Activated CD8-positive, alpha-beta memory T cell treated with anti-CD3 and anti-CD28 coated beads for 24 hours (primary cell): ENCODE measurements at regions not wholly inside any gene's neighbourhood (a gene's known extent, or its start where the extent isn't known, plus 50 kb on each side); places are given as distances from the start of the nearest gene placed in this dataset.
"Not testable (repeated sequence)": the region's sequence is repeated elsewhere in the genome, so short reads cannot be mapped to it uniquely, and the experiment has no call there.

Experiments
- DNase-seq: peaks from one replicate; pipeline ENCODE4 v3.0.0-alpha.2; 2020

DNA sequence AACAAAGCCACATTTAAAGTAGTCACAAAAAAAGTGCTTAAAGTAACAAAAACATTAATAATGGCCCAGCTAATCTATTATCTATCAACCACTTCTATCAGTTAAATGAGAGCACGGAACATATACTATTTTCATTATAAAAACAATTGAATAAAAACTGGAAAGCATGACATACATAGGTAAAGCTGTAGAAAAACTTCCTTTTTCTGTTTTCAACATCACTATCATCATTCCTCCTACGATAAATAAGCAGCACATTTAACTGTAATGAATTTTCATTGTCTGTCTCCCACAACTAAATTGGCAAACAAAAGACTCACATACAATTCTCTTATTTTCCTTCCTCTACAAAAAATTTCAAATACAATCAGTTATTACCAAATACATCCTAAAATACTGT is 96.4 kb upstream of the DPH5 start:
- no peak for DNase-seq

DNA sequence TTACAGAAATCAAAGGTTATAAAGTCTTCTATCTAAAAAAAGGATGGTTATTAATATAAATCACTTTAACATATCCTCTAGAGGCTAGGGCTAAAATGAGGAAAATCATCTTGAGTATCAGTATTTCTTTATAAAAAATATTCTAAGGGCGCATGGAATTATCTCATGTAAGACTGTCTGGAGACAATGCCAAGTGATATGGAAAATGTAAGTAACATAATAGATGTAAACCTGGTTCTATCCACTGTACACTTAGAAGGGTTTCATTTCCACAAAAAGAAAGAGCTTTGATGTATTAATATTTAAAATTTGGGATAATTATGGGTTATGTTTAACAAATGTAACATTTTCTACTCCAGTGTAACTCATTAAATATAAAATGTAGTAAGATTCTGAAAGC is 95.9 kb upstream of the DPH5 start:
- DNase-seq, result no peak

DNA sequence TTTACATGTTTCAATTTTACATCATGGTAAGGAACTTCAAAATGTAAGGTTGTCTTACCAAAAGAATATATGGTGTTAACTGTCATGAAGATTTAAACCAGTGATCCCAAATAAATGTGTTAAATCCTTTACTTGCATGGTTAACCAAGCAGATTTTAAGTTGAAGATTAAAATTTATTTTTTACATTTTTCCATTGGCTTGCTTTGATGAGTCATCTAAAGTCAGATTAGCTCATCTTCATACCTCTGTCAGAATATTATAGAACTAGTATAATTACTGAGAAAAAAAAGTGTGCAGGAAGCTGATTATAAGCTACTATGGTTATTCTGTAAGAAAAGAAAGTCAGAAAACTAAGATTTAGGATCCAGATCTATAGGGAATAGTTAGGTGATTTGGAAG is 95.3 kb upstream of the DPH5 start:
- DNase-seq, result no peak

DNA sequence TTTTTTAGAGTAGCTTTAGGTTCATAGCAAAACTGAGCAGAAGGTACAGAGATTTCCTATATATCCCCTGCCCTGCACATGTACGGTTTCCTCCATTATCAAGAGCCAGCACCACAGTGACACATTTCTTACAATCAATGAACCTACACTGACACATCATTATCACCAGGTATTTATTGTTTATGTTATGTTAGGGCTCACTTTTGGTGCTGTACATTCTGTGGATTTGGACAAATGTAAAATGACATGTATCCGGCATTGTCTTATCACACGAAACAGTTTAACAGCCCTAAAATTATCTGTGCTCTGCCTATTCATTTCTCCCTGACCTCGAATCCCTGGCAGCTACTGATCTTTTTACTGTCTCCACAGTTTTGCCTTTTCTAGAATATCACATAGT is 93.7 kb upstream of the DPH5 start:
- no peak for DNase-seq

DNA sequence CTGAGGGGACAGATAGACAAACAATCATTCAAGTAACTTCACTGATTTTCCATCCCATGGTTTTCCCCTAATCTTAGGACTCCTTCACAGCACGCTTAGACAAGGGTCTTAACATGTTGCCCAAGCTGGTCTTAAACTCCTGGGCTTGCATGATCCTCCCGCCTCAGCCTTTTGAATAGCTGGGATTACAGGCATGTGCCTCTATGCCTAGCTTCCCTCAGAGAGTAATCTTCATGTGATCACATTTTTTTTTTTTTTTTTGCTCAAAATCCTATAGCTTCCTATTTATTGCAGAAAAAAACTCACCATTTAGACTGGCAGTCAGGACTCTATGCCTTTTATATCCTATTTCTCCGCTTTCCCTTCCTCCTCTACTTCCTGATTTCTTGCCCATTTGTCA is 90.4 kb upstream of the DPH5 start:
- DNase-seq, result no peak

DNA sequence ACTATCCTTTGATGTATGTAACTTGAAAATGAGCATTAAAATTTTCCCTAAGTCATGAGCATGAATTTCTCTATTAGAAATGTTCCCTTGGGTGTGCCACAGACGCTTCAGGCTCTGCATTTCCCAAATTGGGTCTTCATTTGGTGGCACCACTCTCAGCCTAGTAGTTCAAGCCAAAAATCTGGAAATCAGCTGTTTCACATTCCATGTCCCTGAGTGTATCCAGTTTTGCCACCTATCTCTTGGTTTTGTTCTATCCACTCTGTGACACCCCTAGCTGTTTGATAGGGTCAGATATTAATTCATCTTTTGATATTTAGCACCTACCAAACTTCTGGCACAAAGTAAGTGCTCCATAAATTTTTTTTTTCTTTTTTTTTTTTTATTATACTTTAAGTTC is 89.5 kb upstream of the DPH5 start:
- DNase-seq, result no peak

DNA sequence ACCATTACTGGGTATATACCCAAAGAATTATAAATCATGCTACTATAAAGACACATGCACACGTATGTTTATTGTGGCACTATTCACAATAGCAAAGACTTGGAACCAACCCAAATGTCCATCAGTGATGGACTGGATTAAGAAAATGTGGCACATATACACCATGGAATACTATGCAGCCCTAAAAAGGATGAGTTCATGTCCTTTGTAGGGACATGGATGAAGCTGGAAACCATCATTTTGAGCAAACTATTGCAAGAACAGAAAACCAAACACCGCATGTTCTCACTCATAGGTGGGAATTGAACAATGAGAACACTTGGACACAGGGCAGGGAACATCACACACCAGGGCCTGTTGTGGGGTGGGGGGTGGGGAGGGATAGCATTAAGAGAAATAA is 88.5 kb upstream of the DPH5 start:
- not testable (repeated sequence) for DNase-seq

DNA sequence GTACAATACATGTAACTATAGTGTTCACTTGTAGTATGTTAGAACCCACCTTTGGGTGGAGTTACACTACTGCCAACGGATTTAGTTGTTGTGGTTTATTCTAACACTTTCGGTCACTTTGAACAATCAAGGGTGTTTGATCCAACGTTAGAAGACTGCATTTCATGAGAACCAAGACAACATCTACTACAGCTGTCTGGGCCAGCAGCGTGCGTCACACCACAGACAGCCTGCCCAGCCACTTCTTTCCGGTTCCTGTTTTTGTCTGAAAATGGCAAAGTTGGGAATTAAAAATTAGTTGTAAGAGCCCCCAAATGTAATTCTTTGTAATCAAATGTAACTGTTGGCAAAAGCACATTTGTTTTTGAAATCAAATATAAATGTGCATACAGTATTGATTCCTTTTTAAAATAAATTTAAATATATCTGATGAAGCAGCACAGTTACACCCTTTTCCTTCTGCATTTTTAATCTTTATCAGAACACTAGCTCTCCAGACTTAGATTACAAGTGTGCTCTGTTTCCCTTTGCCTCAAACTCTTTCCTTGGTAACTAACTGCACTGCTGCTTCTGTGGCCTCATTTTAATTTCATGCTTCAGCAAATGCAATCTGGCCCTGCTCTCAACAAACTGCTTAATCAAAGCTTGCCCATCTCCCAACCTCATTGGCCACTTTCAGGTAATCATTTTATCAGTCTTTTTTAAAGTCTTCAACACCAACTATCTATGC is 86.6 kb upstream of the DPH5 start:
- no peak for DNase-seq

DNA sequence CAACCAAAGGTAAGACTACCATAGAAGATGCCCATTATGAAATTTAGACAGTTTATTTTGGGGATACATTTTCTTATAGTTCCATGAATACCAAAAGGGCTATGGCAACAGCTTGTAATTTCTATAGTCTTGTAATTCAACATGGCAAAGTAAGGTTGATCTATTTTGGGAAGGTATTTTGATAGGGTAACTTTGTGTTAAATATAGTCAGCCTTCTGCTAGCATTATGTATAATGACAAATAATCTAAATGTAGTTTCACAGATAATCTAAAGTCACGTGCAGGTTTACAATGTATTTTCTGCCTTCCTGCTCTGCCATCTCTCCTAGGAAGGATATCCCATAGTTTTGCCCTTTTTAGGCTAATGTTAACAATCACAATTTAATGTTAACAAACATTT is 85.9 kb upstream of the DPH5 start:
- no peak for DNase-seq

DNA sequence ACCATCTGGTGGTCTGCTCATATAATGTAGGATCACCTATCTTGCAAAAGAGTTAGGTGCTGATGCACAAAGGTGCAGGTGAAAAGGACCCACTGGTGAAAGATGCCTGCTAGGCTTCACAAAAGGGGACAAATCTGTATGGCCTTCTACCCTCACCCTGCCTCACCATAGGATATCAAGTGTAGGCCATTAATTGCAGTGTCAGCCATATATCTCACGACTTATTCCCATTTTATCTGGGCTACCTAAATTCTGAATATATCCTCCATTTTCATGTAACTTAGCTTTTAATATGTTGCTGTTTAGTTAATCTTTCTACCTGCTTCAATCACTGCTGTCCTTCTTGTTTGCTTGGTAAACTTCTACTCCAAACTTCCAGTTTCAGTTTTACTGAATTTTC is 84.2 kb upstream of the DPH5 start:
- no peak for DNase-seq

DNA sequence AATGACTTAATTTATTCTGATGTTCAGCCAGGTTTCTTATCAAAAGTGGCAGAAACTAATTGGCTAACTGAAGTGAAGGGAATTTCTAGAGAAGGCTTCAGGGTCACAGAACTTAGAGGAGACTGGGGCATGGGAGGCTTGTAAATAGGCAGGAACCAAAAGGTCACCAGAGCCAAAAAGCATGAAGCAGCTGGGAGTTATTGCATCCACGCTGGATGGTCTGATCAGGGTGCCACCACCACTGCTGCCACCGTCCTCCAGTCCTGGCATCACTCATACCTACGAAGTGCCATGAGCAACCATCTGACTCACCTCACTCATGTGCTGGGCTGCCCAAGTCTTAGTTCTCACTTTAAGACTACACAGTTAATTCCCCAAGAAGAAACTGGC is 82.5 kb upstream of the DPH5 start:
- DNase-seq, result no peak

DNA sequence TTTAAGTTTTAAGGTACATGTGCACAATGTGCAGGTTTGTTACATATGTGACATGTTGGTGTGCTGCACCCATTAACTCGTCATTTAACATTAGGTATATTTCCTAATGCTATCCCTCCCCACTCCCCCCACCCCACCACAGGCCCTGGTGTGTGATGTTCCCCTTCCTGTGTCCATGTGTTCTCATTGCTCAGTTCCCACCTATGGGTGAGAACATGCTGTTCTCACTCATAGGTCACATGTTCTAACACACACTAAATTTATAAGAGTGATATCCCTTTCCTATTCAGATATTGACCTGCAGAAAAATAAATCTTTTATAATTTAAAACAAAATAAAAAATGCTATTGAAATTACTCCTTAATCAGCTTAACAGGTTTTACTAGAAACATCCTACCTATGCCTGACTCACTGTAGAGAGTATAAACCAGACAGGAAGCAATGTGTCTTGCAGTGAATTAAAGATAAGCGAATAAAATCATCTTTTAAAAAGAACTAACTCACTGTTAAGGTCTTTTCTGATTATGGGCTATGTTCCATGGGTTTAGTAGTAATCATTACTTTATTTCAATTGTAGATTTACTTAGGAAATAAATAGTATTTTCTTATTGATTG is 82.0 kb upstream of the DPH5 start:
- DNase-seq, result no peak

DNA sequence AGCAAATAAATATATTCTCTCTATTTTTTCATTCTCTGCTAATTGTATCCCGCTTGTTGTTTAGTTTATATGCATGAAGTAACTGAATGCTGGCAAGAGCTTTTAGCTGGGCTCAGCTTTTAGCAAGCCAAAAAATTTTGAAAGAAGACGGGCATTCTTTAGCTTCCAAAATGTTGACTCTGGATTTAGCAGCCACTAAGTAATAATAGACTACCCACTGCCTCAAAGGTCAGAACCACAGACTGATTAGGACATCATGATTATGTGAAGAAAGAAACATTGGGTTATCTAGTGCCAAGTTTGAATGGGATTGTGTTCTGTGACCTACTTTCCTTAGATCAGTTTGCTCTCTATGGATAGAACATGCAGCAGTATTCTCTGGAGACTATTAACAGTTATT is 80.3 kb upstream of the DPH5 start:
- no peak for DNase-seq

DNA sequence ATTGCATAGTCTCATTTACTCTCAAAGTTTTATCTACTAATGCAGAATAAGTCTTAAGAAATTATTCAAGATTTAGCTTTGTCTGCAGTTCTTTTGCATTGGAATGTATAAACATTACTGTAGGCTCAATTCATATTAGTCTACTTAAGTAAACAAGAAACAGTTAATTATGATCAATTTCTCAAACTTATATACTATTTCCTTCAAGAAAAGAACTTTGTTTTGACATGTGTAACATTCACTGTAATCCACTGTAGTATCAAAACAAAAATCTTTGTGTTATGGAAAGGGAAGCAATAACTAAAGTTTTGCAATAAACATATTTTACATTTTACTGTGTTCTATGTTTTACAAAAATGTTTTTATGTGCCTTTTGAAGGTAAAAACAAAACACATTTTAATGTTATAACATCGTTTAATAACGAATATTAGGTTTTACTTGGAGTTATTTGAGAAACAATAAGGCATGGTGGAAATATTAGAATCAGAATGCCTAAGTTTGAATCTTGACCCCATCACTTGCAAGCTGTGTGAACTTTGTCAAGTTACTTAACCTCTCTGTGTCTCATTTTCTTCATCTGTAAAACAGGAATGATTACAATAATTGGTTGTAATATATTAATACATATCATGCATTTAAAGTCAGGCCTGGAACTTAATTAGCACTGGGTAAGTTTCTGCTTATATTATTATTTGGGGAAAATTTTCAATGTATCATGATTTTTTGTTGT is 77.0 kb upstream of the DPH5 start:
- DNase-seq, result no peak

DNA sequence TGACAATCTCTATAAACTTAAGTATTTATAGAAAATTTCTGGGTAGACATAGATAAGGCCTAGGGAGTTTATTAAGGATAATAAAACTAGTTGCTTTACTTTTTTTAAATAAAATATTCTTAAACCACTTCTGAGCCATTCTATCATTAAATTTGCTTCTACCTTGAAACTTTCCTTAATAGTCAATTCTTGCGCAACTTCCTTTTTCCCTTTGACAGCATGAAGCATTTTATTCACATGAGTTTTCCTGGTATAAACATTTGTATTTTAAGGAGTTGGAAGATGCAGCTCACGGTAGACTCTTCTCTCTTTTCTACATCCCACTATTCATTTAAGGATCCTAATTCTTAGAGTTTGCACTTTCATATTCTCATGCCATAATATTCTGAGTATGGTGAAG is 75.8 kb upstream of the DPH5 start:
- DNase-seq, result no peak

DNA sequence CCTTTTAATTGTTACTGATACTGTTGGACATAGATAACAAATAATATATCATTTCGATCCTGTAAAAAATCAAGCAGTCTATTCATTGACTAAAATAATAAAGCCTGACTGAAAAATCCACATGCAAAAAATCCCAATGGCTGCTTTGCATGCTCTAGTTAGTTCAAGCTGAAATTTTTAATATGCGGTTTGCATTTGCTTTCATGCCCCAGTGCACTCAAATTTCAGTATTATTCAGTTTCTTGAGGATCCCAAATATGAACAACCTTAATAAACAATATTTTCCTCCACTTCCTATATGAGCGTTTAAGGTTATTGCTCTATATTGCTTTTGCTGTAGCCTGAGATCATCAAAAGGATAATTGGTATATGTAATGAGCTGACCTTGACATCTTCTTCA is 75.1 kb upstream of the DPH5 start:
- DNase-seq, result no peak

DNA sequence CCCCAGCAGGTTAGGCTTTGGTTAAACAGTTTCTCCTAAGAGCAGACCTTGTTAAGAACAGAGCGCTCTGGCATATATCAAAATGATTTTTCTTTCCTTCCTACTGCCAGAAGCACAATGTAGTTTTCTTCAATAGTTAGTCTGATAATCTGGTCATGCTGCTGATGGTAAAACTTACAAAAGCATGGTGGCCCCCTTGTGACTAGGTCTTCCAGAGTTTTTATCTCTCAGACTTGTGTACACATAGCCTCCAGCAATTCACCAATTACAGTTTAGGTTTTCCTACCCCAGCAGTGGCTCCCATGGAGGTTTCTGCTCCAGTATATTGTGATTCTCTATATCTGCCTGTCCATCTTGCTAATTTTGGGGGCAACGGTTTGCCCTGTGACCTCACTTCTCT is 73.3 kb upstream of the DPH5 start:
- DNase-seq, result no peak

DNA sequence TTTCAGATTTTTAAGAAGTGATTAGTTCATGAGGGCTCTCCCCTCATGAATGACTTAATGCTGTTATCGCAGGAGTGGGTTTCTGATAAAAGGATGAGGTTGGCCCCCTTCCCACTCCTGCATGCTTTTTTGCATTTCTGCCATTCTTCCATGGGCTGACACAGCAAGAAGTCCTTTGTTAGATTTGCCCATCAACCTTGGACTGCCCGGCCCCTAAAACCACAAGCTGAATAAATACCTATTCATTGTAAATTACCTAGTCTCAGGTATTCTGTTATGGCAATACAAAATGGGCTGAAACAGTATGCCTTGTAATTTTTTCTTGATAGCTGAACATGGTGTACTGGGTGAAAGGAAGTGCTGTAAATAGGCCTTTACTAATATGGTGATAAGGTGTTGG is 72.7 kb upstream of the DPH5 start:
- DNase-seq, result no peak

DNA sequence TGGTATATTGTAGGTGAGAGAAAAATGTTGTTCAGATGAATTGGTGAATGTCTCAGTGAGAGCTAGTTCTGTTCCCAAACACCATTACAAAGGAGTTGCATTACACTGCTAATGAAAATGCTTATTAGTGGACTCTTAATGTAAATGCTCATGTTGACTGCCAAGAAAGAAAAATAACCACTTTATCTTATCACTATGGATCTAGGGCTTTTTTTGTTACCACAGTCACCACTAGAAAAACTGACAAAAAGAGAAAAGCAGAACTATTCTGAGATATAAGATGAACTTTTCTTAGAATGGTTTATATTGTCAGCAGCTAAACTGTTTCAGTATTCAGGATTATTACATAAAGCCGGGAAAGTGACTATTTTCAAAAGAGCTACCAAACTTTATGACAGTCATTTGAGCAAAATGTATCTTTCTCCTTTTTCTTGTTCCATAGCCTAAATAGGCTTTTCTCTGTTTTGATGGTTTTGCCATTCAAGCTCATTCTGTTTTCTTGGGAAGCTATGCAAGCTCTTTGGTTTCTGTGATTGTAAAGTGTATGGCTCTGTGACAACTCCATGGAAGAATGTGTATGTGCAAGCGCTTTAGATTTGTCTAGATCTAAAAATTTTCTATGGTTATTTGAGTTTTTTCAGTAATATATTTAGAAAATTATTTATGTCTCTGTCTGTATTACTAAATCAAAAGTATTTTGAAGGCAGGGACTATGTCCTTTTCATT is 64.2 kb upstream of the DPH5 start:
- DNase-seq, result no peak

DNA sequence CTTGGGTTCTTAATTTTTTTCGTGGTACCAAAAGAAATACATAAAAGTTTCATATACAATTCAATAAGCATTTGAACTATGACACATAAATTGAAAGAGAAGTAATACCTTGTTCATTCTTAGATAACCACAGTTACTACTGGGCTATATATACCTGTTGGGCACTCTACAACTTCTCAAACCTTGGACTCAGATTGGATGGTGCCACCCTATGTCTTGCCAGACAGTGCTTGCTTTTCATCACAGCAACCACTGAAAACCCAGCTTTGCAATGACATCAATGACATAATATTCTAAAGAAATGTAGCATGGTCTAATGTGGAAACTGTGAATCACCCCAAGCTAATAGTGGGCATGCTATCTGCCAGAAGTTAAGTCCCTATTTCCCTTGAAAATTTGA is 62.8 kb upstream of the DPH5 start:
- no peak for DNase-seq

DNA sequence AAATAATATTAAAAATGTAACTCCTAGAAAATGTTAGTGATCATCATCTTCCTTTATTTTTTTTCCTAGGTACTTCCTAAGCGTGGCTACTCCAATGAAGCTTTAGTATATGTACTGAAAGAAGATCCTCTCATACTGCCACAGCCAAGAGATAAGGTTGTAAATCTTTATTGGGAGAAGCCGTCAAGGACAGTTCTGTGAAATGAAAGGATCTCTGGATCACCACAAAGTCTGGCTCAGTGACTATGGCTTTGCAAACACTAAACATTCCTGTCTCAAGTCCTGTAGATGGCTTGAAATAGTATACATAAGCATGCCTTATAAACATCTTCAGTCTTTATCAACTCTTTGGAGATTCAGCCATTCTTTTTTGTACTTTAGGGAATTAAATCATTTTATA is 61.2 kb upstream of the DPH5 start:
- no peak for DNase-seq

DNA sequence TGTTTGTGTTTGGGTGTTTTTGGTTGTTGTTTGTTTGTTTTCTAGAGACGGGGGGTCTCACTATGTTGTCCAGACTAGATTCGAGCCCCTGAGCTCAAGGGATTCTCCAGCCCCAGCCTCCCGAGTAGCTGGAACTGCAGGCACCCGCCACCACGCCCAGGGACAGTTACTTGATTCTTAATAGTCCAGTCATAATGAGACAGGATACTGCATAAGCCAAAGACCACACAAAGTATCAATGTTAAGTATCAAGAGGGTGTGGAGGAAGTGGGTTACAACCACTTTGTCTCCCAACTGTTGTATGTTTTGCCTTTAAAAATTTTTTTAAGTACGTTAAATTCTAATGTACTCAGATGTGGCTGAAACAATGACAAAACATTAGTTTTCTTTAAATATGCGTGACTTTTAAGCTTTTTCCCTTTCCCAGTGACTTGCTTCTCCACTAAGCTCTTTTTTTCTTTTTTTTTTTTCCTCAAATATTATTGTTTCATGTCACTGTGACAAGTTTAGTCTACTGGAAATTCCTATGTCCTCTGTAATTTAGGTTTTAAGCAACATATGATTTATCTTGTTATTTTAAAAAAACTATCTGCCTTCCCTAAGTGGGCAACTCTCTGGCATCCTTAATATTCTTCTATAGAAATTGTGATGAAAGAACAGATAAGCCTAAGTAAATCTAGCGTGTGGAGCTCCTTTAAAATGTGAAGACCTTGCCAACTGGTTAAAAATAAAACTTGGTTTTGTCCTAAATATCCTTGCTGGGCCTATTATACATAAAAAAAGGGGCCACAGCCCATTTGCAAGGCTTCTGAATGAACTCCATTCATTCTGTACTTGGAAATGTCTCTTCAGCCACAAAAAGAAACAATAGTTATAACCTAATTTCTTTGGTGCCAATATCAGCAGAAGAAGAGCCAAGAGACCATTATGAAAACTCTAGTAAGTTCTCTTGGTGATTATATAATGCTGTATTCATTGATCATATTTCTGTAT is 56.2 kb upstream of the DPH5 start:
- peak; percentile 64 for DNase-seq

DNA sequence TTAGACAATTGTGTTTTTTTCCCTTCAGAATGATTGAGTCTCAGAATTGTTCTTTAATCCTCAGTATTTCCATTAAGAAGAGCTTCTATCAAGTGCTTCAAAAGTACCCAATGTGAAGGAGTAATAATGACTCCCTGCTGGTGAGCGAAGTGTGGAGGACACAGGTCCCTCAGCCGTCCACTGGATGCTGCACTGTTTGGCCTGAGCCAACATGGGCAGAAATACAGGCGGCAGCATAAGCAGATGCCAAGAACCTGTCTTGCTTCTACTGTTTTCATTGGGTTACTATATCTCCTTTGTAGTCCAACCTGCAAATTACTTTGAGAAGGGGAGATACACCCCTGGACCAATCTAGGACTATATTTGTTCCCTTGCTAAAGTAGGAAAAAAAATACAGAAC is 55.3 kb upstream of the DPH5 start:
- no peak for DNase-seq
